Left lung (tissue), 4 donors: ENCODE measurements at regions not wholly inside any gene's neighbourhood (a gene's known extent, or its start where the extent isn't known, plus 50 kb on each side); places are given as distances from the start of the nearest gene placed in this dataset.

Experiments used
- ATAC-seq: fragments of 200-7000 bp; cut with Tn5 transposase; one replicate; pipeline ENCODE4 v1.9.1; 2020; ENCODE audit warnings: moderate library complexity
- DNase-seq, 4 donors: peaks; one replicate each; pipeline ENCODE4 v3.0.0-alpha.2; 2013 to 2020
- H3K27ac ChIP-seq, 2 donors: fragments of 200-600 bp; sonication (generic) in 1 of 2; one replicate each; pipeline versions ENCODE4 v1.5.0 to v1.8.0; 2020 to 2021
- H3K27me3 ChIP-seq, 2 donors: fragments of 200-600 bp; sonication (generic) in 1 of 2; one replicate each; pipeline versions ENCODE4 v1.5.0 to v1.8.0; 2020 to 2021
- H3K36me3 ChIP-seq, 2 donors: fragments of 200-600 bp; sonication (generic) in 1 of 2; one replicate each; pipeline versions ENCODE4 v1.5.0 to v1.8.0; 2020 to 2021
- H3K4me1 ChIP-seq, 2 donors: fragments of 200-600 bp; one replicate each; pipeline ENCODE4 v1.8.0; 2021
- H3K4me3 ChIP-seq, 2 donors: fragments of 200-600 bp; sonication (generic) in 1 of 2; one replicate each; pipeline versions ENCODE4 v1.5.0 to v1.8.0; 2020 to 2021; ENCODE audit warnings: mild to moderate bottlenecking in 1 of 2
- H3K9me3 ChIP-seq, 2 donors: fragments of 200-600 bp; sonication (generic) in 1 of 2; one replicate each; pipeline versions ENCODE4 v1.5.0 to v1.8.0; 2020 to 2021
- CTCF ChIP-seq, 2 donors: fragments of 200-600 bp; sonication (generic) in 1 of 2; IDR thresholded peaks; one replicate each; pipeline versions ENCODE4 v1.5.0 to v1.8.0; 2021; ENCODE audit warnings: antibody characterized with exemption in 2 of 2
- intact Hi-C, 2 donors: fragments of 100-400 bp; cut with DNase I; formaldehyde crosslinking; loops; one replicate each; pipeline versions ENCODE4 v1.11.2 to v1.14.2; 2022
- donor health status: DM: no; HTN: yes; CAD: no.
- donor health status: DM: no; HTN: no; CAD: no.

DNA sequence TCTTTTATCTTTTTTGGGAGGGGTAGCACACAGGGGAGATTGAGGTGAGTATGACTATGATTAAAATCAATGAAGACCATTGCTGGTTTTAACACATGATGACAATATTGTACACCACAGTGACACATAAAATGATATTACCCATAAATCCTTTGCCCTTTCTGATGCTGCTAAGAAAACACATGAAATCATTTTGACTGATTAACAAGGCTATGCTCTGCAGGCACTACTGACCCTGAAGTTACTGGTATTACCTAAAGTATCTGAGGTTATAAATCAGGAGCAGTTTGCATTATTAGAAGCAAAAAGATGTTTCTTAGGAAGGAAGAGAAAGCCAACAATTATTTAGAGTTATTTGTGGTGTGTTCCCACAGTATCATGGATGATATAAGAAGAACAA, 701.2 kb upstream of the PTBP2 start:
- TF ChIP-seq CTCF (IDR thresholded peaks at IDR 0.05) = no peak
- Histone ChIP-seq H3K27ac (no peak overlapping the region), H3K4me1 (no peaks in the 10 kb centered on the region), H3K36me3 (no peaks in the 10 kb centered on the region), H3K27me3 (no peaks in the 10 kb centered on the region), H3K9me3 (peaks cover 0 to 2% of the 10 kb centered on the region in 2 donors), H3K4me3 (no peak overlapping the region)
- DNase-seq (no peak), ATAC-seq (no peak)
- intact Hi-C loops = no loop called here

- intact Hi-C loops = no loop called here
- DNase-seq = no peak
- ATAC-seq = no peak
- H3K27ac ChIP-seq = no peak overlapping the region
- no peaks in the 10 kb centered on the region for H3K36me3 ChIP-seq
- no peak overlapping the region for H3K4me3 ChIP-seq
- no peaks in the 10 kb centered on the region for H3K27me3 ChIP-seq
- no peak for TF ChIP-seq CTCF (IDR thresholded peaks at IDR 0.05)
- H3K4me1 ChIP-seq = no peaks in the 10 kb centered on the region
- H3K9me3 ChIP-seq = peaks cover 0 to 6% of the 10 kb centered on the region in 2 donors
These were observed 696.5 kb upstream of the PTBP2 start for GRCh38 chr1:96025062-96025461.

DNA sequence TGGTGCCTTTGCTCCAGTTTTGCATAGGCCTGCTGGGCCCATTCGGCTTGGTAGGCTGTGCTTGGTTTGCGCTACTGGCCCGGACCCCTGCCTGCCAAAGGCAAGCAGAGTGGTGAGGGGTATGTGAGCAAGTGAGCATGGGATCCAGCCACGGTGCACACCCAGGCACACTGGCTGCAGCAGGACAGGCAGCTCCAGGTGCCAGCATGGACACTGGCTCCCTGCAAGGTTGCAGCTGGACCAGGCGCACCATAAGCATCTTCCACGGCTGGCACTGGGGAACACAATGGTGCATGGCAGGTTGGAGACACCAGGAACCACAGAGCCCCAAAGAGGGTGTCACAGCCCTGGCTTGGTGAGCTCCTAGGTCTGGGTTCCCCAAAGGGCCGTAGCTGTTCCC, 693.5 kb upstream of the PTBP2 start:
- no peak for ATAC-seq
- no peak for TF ChIP-seq CTCF (IDR thresholded peaks at IDR 0.05)
- peak in 1 of 4 donors; percentile 41 for DNase-seq
- Histone ChIP-seq H3K36me3 (no peaks in the 10 kb centered on the region), H3K9me3 (peaks cover 0 to 6% of the 10 kb centered on the region in 2 donors), H3K27me3 (no peaks in the 10 kb centered on the region), H3K4me1 (no peaks in the 10 kb centered on the region), H3K27ac (no peak overlapping the region), H3K4me3 (no peak overlapping the region)
- intact Hi-C loops = no loop called here

GRCh38 chr1:96030312-96030711, 691.3 kb upstream of the PTBP2 start:
- intact Hi-C loops = no loop called here
- no peak for DNase-seq
- no peak overlapping the region for H3K27ac ChIP-seq
- no peak for TF ChIP-seq CTCF (IDR thresholded peaks at IDR 0.05)
- no peaks in the 10 kb centered on the region for H3K4me1 ChIP-seq
- ATAC-seq = no peak
- H3K9me3 ChIP-seq = peaks cover 0 to 4% of the 10 kb centered on the region in 2 donors
- no peaks in the 10 kb centered on the region for H3K36me3 ChIP-seq
- no peaks in the 10 kb centered on the region for H3K27me3 ChIP-seq
- H3K4me3 ChIP-seq = no peak overlapping the region

- DNase-seq (no peak), ATAC-seq (no peak)
- no peaks in the 10 kb centered on the region for H3K27me3 ChIP-seq
- no peaks in the 10 kb centered on the region for H3K9me3 ChIP-seq
- H3K36me3 ChIP-seq = no peaks in the 10 kb centered on the region
- H3K27ac ChIP-seq = no peak overlapping the region
- H3K4me1 ChIP-seq = no peaks in the 10 kb centered on the region
- no peak for TF ChIP-seq CTCF (IDR thresholded peaks at IDR 0.05)
- intact Hi-C loops = no loop called here
- no peak overlapping the region for H3K4me3 ChIP-seq
These were observed 687.6 kb upstream of the PTBP2 start for GRCh38 chr1:96034006-96034405.
